ENCODE measurements at regions not wholly inside any gene's neighbourhood (a gene's known extent, or its start where the extent isn't known, plus 50 kb on each side); places are given as distances from the start of the nearest gene placed in this dataset.
"Not testable (repeated sequence)": the region's sequence is repeated elsewhere in the genome, so short reads cannot be mapped to it uniquely, and the experiment has no call there.

DNA sequence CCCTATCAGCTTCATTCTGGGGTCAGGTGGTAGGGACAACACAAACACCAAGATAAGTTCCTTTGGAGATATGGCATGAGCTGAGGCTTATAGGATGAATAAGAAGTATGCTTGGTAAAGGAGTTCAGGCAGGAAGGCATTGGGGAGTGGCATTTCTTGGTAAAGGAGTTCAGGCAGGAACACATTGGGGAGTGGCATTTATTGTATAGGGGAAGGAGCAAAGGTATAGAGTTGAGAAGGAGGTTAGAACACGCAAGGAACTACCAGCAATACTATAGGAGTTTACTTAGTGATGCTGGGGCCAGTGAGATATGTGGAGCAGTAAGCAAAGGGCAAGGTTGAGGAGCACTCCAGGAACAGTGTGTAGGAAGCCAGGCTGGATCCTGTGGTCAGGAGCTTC is 625.9 kb downstream of the TTLL7 start:
- not testable (repeated sequence) for ATAC-seq (ENCODE audit: low FRiP score in 2 of 2); H3K4me1 ChIP-seq; H3K27me3 ChIP-seq; H3K9me3 ChIP-seq; DNase-seq; H3K4me3 ChIP-seq; H3K27ac ChIP-seq; H3K36me3 ChIP-seq
- WGBS, 2 donors: 94 to 96% methylated on average over 1 of the region's 1 CpG

DNA sequence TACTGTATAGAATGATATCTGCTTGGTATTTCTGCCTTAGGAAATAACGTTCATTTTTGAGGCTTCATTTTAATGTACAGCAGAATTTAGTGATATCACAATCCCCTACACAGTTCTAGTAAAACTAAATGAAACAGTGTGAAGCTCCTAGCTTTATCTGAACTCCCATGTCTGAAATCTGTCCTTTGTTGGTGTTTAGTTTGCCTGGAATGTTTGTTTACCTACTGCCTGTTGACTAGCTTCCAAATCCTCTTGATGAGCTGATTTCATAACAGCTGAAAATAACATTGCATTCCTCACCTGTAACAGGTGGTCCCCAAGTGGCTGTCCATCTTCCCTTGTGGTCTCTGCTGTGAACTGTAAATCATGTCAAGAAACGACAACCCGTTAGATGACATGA is 629.1 kb downstream of the TTLL7 start:
- H3K4me3 ChIP-seq; DNase-seq; H3K36me3 ChIP-seq; H3K27ac ChIP-seq; H3K9me3 ChIP-seq; H3K4me1 ChIP-seq; H3K27me3 ChIP-seq; ATAC-seq (ENCODE audit: low FRiP score in 2 of 2): not testable (repeated sequence)
- 56 to 68% methylated on average over 3 of the region's 3 CpGs for WGBS, 2 donors

- not testable (repeated sequence) for ATAC-seq (ENCODE audit: low FRiP score in 2 of 2); H3K9me3 ChIP-seq; H3K4me3 ChIP-seq; DNase-seq; H3K4me1 ChIP-seq; H3K27me3 ChIP-seq; H3K27ac ChIP-seq; H3K36me3 ChIP-seq
- 92 to 93% methylated on average over 2 of the region's 2 CpGs for WGBS, 2 donors
These were observed 633.6 kb downstream of the TTLL7 start for GRCh38 chr1:83365320-83365719.

GRCh38 chr1:83345375-83345774 is 653.6 kb downstream of the TTLL7 start:
- DNase-seq; H3K27ac ChIP-seq; ATAC-seq (ENCODE audit: low FRiP score in 2 of 2); H3K4me3 ChIP-seq; H3K4me1 ChIP-seq; H3K36me3 ChIP-seq; H3K9me3 ChIP-seq; H3K27me3 ChIP-seq: not testable (repeated sequence)
- 78 to 90% methylated on average over 3 of the region's 3 CpGs for WGBS, 2 donors

DNA sequence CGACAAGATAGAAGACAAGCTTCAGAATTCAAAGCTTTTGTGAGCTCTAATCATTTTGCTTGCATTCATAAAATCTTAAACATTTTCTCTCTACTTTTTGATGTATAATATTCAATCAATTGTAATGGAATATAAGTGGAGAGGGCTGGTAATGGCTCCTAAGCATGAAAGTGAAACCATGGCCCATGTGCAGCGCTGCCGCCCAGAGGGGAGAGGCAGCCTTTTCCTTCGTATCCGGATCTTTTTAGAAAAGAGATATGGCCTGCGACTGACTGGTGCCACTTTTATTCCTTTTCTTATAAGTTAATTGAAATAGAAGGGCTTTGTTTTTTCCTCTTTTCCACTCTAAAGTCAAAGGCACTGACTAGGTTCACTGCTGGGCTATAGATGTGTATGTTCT is 655.2 kb downstream of the TTLL7 start:
- not testable (repeated sequence) for H3K4me1 ChIP-seq; H3K4me3 ChIP-seq; H3K9me3 ChIP-seq; H3K27ac ChIP-seq; H3K27me3 ChIP-seq; ATAC-seq (ENCODE audit: low FRiP score in 2 of 2); DNase-seq; H3K36me3 ChIP-seq
- WGBS, 2 donors: 78 to 82% methylated on average over 6 of the region's 6 CpGs

DNA sequence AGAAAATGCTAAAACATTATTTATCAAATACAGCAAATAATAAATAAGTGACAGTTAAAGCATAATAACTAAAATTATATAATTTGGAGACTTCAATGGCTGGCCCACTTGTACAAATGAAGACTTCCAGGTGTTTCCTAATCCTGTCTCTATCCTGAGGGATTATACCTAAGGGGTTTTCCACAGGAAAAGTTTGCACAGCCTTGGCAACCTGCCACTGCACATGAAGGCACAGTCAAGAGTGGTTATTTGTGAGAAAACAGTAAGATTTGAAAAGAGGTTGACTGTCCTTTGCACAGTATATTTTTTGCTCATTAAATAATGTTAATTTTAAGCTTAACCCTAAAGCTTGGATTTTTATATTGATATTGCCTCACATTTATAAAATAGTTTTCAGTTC is 655.9 kb downstream of the TTLL7 start:
- H3K9me3 ChIP-seq; H3K4me3 ChIP-seq; ATAC-seq (ENCODE audit: low FRiP score in 2 of 2); H3K36me3 ChIP-seq; H3K27me3 ChIP-seq; DNase-seq; H3K27ac ChIP-seq; H3K4me1 ChIP-seq: not testable (repeated sequence)

DNA sequence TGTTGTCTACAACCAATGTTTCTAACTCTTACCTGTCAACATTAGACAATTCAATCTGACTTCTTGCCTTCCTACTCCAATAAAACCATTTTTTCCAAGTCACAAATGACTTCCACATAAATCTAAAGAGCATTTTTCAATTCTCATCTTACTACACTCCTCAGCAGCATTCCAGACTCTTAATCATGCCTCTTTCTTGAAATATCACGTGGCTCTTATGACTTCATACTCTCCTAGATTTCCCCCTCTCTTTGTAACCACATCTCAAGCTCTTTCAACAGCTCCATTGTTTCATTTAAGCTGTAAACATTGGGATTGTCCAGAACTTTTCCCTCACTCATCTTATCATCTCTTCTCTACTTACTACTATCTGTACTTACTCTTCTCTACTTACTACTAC is 666.6 kb downstream of the TTLL7 start:
- DNase-seq; H3K36me3 ChIP-seq; H3K27me3 ChIP-seq; H3K9me3 ChIP-seq; H3K4me3 ChIP-seq; ATAC-seq (ENCODE audit: low FRiP score in 2 of 2); H3K4me1 ChIP-seq; H3K27ac ChIP-seq: not testable (repeated sequence)
- 80% methylated on average over 1 of the region's 1 CpG; no CpG with 5 or more reads in 1 of the 2 donors for WGBS, 2 donors

DNA sequence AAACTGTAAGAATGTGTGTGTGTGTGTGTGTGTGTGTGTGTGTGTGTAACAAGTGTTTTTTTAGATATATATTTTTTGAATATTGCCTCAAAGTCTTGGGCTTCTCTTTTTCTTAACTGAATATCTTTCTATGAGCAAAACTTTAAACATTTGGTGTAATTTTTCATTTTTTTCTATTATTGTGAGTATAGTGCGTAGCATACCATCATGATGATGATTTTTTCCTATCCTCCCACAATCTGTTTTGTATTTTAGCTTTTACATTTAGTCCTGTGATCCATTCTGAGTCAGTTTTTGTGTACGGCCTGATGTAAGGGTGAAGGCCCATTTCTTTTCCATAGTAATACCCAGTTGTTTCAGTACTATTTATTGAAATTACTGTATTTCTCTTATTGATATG is 680.6 kb downstream of the TTLL7 start:
- DNase-seq: no peak
- WGBS, 2 donors: 88 to 96% methylated on average over 2 of the region's 2 CpGs

GRCh38 chr1:83315446-83315845 is 683.5 kb downstream of the TTLL7 start:
- 33 to 36% methylated on average over 1 of the region's 1 CpG for WGBS, 2 donors
- not testable (repeated sequence) for ATAC-seq (ENCODE audit: low FRiP score in 2 of 2); H3K27me3 ChIP-seq; H3K4me1 ChIP-seq; DNase-seq; H3K4me3 ChIP-seq; H3K9me3 ChIP-seq; H3K27ac ChIP-seq; H3K36me3 ChIP-seq

More for the DNA sequence above, 680.6 kb downstream of the TTLL7 start:
- no peak for TF ChIP-seq POLR2AphosphoS5 (IDR thresholded peaks at IDR 0.05)
- no peak for TF ChIP-seq POLR2A (IDR thresholded peaks at IDR 0.05)
- no peak for TF ChIP-seq EP300 (IDR thresholded peaks at IDR 0.05)
- TF ChIP-seq, protein P1, sequence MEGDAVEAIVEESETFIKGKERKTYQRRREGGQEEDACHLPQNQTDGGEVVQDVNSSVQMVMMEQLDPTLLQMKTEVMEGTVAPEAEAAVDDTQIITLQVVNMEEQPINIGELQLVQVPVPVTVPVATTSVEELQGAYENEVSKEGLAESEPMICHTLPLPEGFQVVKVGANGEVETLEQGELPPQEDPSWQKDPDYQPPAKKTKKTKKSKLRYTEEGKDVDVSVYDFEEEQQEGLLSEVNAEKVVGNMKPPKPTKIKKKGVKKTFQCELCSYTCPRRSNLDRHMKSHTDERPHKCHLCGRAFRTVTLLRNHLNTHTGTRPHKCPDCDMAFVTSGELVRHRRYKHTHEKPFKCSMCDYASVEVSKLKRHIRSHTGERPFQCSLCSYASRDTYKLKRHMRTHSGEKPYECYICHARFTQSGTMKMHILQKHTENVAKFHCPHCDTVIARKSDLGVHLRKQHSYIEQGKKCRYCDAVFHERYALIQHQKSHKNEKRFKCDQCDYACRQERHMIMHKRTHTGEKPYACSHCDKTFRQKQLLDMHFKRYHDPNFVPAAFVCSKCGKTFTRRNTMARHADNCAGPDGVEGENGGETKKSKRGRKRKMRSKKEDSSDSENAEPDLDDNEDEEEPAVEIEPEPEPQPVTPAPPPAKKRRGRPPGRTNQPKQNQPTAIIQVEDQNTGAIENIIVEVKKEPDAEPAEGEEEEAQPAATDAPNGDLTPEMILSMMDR (IDR thresholded peaks at IDR 0.05): no peak
- no peak for ATAC-seq (ENCODE audit: low FRiP score in 2 of 2)
- Histone ChIP-seq H3K9me3 (no peaks in the 10 kb centered on the region), H3K4me3 (no peak overlapping the region), H3K27ac (no peak overlapping the region), H3K4me1 (no peaks in the 10 kb centered on the region), H3K36me3 (no peaks in the 10 kb centered on the region), H3K27me3 (no peaks in the 10 kb centered on the region)

GRCh38 chr1:83310161-83310560 is 688.8 kb downstream of the TTLL7 start:
- 94 to 96% methylated on average over 1 of the region's 1 CpG for WGBS, 2 donors
- H3K36me3 ChIP-seq; ATAC-seq (ENCODE audit: low FRiP score in 2 of 2); H3K9me3 ChIP-seq; DNase-seq; H3K27me3 ChIP-seq; H3K4me1 ChIP-seq; H3K4me3 ChIP-seq; H3K27ac ChIP-seq: not testable (repeated sequence)

GRCh38 chr1:83309035-83309434 is 689.9 kb downstream of the TTLL7 start:
- WGBS, 2 donors: 84 to 88% methylated on average over 2 of the region's 2 CpGs
- DNase-seq: not testable (repeated sequence)

GRCh38 chr1:83306811-83307210 is 692.1 kb downstream of the TTLL7 start:
- not testable (repeated sequence) for H3K27ac ChIP-seq; H3K4me1 ChIP-seq; ATAC-seq (ENCODE audit: low FRiP score in 2 of 2); H3K4me3 ChIP-seq; H3K27me3 ChIP-seq; DNase-seq; H3K36me3 ChIP-seq; H3K9me3 ChIP-seq
- WGBS, 2 donors: 67 to 90% methylated on average over 2 of the region's 2 CpGs

More at GRCh38 chr1:83309035-83309434, 689.9 kb downstream of the TTLL7 start:
- not testable (repeated sequence) for ATAC-seq (ENCODE audit: low FRiP score in 2 of 2); H3K9me3 ChIP-seq; H3K36me3 ChIP-seq; H3K27ac ChIP-seq; H3K4me3 ChIP-seq; H3K27me3 ChIP-seq; H3K4me1 ChIP-seq

DNA sequence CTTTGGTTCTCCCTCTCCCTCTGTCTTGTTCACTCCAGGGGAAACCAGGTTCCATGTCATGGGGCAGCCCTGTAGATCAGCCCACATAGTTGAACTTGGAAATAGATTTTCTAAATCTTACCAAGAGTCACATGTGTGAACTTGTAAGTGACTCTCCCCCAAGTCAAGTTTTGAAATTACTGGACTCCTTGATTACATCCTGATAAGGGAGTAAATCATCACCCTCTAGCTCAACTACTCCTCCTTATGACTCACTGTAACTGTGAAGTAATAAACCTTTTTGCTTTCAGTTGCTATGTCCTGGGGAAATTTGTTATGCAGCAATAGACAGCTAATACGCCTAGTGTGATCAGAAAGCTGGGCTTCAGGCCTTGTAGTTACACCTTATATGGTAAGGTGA is 703.3 kb downstream of the TTLL7 start:
- not testable (repeated sequence) for ATAC-seq (ENCODE audit: low FRiP score in 2 of 2); H3K27me3 ChIP-seq
- 73 to 92% methylated on average over 1 of the region's 1 CpG for WGBS, 2 donors

More for the DNA sequence above, 703.3 kb downstream of the TTLL7 start:
- H3K4me1 ChIP-seq, H3K27ac ChIP-seq, H3K36me3 ChIP-seq, H3K4me3 ChIP-seq, DNase-seq, H3K9me3 ChIP-seq: not testable (repeated sequence)

All from upper lobe of left lung (tissue), 6 donors.